NCI-H510A (cell line): ENCODE measurements at regions not wholly inside any gene's neighbourhood (a gene's known extent, or its start where the extent isn't known, plus 50 kb on each side); places are given as distances from the start of the nearest gene placed in this dataset.

ENCODE experiments used
- DNase-seq: peaks from one replicate; lab custom pipeline; 2025; lab: John Stamatoyannopoulos, UW

DNA sequence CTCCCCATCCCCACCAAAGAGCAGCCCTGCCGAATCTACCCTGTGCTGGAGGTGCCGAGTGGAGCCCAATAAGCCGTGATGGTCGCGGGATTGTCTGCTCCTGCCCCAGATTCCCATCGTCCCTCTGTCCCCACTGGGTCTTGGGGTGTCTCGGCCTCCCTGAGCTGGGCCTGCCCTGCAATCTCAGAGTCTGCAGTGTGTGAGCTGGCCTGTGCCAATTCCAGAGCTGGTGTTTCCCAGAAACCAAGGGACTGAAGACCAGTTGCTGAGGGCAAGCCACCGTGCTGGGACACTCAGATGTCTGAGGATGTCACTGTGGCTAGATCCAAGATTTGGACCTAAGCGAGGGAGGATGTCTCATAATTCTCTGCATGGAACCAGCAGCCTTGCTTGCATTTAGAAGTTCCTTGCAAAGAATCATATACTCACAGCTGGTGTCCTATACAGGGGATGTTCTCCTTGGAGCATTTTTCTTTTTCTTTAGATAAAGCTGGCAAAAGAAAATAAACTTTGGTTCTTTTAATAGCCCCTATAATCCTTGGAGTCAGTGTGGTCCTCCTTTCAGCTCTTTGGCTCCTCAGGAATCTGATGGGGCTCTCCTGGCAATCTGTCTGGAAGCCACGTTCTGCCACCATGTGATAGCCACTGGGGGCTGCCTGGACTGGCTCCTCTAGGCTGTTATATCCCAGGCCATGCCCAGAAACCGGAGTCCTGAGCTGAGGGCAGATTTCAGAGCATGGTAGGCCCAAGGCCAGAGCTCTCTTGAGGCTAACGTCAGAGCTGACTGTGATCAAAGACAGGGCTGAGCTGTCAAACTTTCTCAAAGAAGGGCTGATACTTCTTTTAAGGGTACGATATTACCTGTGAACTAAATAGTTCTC is 140.1 kb upstream of the HAAO start:
- no peak for DNase-seq

- DNase-seq, result no peak
Observed at GRCh38 chr2:42931818-42932195, 139.4 kb upstream of the HAAO start.

GRCh38 chr2:42931146-42931817 is 138.9 kb upstream of the HAAO start:
- no peak for DNase-seq

DNA sequence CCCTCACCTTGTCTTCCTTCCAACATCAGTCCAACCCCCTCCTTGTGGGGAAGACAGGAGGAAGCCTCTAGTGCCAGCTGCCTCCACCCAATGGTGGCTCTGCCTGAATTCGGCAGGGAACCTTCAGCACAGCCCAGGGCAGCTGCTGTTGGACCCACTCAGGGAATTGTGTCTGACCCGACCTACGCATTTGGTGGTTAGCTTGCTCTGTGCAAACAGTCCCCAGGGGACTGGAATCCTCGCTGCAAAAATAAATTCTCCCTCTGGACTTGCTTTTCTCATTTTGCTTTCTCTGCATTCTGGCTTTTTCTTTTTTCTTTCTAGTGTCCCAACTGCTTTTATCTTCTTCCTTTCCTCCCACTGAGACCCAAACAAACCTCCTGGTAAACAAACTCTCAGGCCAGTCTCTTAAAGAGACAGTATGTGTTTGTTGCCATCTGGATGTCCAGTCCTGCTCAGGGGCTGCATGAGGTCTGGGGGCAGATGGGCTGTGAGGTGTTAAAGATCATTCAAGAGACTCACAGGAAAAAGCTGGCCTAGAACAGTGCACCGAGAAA is 137.7 kb upstream of the HAAO start:
- DNase-seq, result no peak

- no peak for DNase-seq
Observed at GRCh38 chr2:42929546-42930024, 137.2 kb upstream of the HAAO start.

DNA sequence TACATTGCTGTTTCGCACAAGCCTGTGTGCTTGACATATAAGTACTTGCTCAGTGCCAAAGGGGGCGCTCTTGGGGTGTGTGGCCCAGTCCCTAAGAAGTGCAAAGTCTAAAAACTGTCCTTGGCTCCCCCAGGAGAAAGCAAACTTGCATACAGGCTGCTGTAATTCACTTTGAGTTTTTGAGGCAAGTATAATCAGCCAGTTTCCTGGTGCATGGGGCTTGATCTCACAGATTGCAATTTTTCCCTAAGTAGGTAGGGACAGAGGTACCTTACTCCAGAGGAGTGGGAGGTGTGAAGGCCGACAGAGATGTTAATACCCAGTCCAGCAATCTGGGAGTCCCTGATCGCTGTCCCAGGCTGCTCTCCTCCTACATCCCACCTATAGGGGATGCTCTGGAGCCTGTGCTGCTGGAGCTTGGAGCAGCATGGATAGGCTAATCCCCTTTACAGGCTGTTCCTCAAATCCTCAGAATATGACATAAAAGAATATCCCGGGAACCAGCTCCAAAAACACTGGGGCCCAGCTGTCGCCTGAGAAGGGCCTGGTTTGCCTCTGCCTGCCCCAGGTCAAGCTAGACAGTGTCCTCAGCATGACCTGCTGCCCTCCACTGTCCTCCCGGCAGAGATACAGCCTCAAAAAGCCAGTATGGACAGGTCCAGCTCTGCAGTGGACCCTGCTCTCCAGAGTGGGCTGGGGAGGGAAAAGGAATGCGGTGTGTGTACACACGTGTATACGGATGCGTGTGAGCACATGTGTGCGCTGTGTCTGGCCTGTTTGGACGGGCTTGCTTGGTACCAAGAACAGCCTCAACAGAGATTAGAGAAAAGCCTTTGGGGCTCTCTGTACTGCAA is 136.5 kb upstream of the HAAO start:
- DNase-seq, result no peak

GRCh38 chr2:42928161-42928691 is 135.8 kb upstream of the HAAO start:
- no peak for DNase-seq

GRCh38 chr2:42927334-42928160 is 135.2 kb upstream of the HAAO start:
- no peak for DNase-seq

DNA sequence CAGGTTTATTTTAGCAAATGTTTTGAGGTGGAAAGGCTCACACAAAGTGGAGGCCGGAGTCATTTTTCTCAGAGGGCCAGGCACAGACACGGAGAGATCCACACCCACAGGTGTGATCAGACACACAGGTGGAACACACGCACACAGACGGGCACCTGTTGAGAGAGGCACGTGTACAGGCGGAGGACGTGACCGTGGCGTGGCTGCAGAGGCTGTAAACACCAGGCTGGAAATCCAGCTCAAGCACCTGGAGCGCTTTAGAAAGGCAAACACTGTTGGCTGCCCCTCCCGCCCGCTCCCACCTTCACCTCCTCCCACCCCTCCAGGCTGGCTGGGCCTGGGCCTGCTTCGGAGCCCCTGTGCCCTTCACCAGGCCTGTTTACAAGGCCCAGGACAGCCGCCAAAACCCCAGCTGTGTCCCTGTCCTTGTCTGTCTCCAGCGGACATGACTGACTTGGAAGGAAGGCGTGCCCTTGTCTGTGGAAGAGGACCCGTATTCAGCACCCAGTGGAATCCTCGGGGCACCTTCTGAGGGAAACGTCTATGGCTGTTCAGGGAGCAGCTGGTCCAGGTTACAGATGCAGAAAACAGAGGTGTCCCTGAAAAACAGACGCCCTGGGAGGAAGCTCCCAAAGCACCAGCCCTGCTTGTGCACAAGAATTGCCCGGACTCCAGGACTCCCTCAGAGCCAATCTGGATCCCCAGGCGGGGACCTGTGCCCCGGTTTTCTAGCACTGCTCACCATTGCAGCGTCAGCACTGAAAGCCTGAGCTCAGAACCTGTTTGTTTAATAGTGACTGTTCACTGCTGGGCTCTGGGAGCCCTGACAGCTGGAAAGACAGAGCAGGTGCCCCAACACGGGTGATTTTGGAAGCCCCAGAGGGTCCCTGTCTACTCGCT is 134.3 kb upstream of the HAAO start:
- DNase-seq, result no peak

DNA sequence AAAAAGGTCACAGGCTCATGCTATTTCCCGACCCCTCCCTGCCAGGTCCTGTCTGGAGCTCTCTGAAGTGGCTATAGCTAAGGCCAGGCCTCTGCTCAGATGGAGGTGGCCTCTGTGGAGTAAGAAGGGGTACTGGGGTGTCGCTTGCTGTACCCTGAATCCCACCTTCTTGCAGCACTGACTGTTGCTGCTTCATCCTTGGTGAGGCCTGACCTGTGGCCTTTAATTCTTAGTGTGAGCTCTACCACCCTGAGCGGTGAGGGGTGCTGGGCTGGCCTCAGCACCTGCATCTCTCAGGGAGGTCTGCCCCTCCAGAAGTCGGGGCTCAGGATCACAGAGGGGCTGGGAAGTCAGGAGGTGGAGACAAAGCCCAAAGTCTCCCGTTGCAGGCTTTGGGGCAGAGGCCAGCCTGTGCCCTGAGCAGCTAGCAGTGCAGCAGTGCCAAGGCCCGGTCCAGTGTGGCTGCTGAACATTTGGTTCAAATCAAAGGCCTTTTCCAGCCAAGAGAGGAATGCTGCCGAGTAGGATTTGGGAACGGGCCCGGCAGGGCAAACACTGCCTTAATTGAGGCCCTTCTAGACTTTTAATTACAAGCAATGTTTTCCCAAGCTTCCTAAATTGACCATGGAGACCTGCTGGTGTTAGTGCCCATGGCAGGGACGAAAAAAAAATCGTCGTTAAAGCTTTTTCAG is 133.5 kb upstream of the HAAO start:
- DNase-seq, result no peak

GRCh38 chr2:42924418-42924886 is 132.1 kb upstream of the HAAO start:
- no peak for DNase-seq

GRCh38 chr2:42923580-42924417 is 131.4 kb upstream of the HAAO start:
- no peak for DNase-seq

DNA sequence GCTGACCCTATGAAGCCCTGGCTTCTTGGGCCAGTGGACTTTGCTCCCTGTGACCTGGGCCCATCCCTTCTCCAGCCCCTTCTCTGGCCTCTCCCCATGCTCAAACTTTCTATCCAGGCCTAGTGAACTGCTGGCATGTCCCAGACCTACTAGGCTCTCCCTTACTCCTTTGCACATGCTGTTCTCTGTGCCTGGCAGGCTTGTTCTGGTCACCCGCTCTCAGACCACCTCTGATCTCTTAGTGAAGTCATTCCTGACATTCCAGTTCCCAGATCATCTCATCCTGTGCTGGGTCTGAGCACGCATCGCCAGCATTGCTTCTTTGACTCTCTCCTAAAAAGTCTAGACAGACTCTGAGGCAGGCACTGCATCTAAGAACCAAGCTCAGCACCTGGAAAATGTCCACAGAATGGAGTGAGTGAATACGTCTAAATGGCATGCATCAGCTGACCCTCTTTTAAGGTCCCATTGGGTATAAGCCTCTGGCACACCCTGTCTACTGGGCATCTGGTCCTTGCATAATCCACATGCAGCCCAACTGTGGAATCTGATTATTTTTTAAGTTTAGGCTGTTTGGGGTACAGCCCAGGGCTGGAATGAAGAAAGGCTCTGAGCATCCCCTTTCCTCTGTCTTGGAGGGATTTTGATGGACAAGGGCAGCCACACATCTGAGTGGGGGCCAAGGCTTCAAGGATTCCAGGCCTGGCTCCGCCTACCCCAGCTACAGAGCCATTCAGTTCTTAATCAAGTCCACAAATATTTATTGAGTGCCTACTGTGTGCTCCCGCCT is 130.6 kb upstream of the HAAO start:
- DNase-seq, result no peak

GRCh38 chr2:42922293-42922692 is 129.9 kb upstream of the HAAO start:
- DNase-seq, result no peak

- DNase-seq, result no peak
Observed at GRCh38 chr2:42921721-42922120, 129.3 kb upstream of the HAAO start.

DNA sequence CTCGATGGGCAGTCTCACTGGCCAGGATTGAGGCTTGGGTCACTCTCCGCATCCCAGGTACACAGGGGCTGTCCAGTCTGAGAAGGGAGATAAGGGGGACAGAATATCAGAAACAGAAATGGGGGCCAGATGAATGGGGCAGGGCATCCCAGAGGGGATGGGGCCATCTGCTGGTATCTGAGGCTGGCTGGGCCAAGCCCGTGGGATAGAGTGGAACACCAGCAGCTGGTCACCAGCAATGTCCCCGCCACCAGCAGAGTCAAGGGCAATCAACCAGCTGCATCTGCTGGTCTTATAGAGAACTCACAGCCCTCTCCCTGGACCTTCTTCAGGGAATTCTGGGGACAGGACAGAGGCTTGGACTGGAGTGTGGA is 128.8 kb upstream of the HAAO start:
- DNase-seq, result no peak

GRCh38 chr2:42920446-42921146 is 128.2 kb upstream of the HAAO start:
- DNase-seq, result no peak
